Activated CD4-positive, CD25-positive, alpha-beta regulatory T cell (primary cell): ENCODE measurements at regions not wholly inside any gene's neighbourhood (a gene's known extent, or its start where the extent isn't known, plus 50 kb on each side); places are given as distances from the start of the nearest gene placed in this dataset.
"Not testable (repeated sequence)": the region's sequence is repeated elsewhere in the genome, so short reads cannot be mapped to it uniquely, and the experiment has no call there.

ENCODE experiments used
- DNase-seq, 4 experiments: peaks; one replicate each; lab custom pipeline; 2025; lab: John Stamatoyannopoulos, UW

GRCh38 chr4:65265526-65265925, 404.8 kb downstream of the EPHA5 start:
- DNase-seq: no peak

GRCh38 chr4:65259296-65259695, 411.0 kb downstream of the EPHA5 start:
- DNase-seq: no peak

- DNase-seq: no peak
Observed at GRCh38 chr4:65250916-65251315, 419.4 kb downstream of the EPHA5 start.

- DNase-seq: no peak
Observed at GRCh38 chr4:65249111-65249510, 421.2 kb downstream of the EPHA5 start.

- no peak for DNase-seq
Observed at GRCh38 chr4:65242156-65242846, 428.0 kb downstream of the EPHA5 start.

- DNase-seq: no peak
Observed at GRCh38 chr4:65241257-65241997, 428.9 kb downstream of the EPHA5 start.

- no peak for DNase-seq
Observed at GRCh38 chr4:65234061-65234460, 436.2 kb downstream of the EPHA5 start.

- DNase-seq: no peak
Observed at GRCh38 chr4:65227628-65228027, 442.7 kb downstream of the EPHA5 start.

GRCh38 chr4:65223601-65224000, 446.7 kb downstream of the EPHA5 start:
- no peak for DNase-seq

GRCh38 chr4:65223074-65223473, 447.2 kb downstream of the EPHA5 start:
- DNase-seq: not testable (repeated sequence)

- no peak for DNase-seq
Observed at GRCh38 chr4:65217179-65217578, 453.1 kb downstream of the EPHA5 start.

GRCh38 chr4:65202853-65203236, 467.4 kb downstream of the EPHA5 start:
- no peak for DNase-seq

GRCh38 chr4:65202165-65202852, 468.0 kb downstream of the EPHA5 start:
- no peak for DNase-seq

GRCh38 chr4:65195666-65196065, 474.6 kb downstream of the EPHA5 start:
- DNase-seq: no peak

- no peak for DNase-seq
Observed at GRCh38 chr4:65195002-65195401, 475.3 kb downstream of the EPHA5 start.

GRCh38 chr4:65193985-65194384, 476.3 kb downstream of the EPHA5 start:
- DNase-seq: no peak

- no peak for DNase-seq
Observed at GRCh38 chr4:65190780-65191179, 479.5 kb downstream of the EPHA5 start.

- no peak for DNase-seq
Observed at GRCh38 chr4:65175585-65175984, 494.7 kb downstream of the EPHA5 start.

- no peak for DNase-seq
Observed at GRCh38 chr4:65170768-65171514, 499.3 kb downstream of the EPHA5 start.

GRCh38 chr4:65167719-65168118, 502.6 kb downstream of the EPHA5 start:
- no peak for DNase-seq

GRCh38 chr4:65152205-65152604, 518.1 kb downstream of the EPHA5 start:
- no peak for DNase-seq

GRCh38 chr4:65139998-65140397, 530.3 kb downstream of the EPHA5 start:
- DNase-seq: no peak
